ENCODE measurements at regions not wholly inside any gene's neighbourhood (a gene's known extent, or its start where the extent isn't known, plus 50 kb on each side); places are given as distances from the start of the nearest gene placed in this dataset.
"Not testable (repeated sequence)": the region's sequence is repeated elsewhere in the genome, so short reads cannot be mapped to it uniquely, and the experiment has no call there.

DNA sequence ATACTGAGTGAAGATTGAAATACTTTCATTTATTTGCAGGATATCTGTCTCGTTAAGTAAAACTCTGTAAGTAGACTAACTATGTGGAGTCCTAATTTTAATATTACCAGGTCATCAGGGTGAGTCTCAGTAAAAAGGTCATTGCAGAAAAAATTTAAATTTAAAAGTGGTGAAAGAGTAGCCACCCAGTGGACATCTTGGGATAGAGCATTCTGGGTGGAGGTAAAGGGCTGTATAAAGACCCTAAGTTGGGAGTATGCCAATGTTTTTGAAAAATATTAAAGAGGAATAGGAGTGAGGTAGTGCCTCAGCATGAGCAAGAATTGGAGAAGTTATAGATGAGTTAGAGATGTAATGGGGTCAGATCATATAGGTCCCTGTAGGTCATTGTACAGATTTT, 145.5 kb downstream of the HMHB1 start:
- no peak for DNase-seq

DNA sequence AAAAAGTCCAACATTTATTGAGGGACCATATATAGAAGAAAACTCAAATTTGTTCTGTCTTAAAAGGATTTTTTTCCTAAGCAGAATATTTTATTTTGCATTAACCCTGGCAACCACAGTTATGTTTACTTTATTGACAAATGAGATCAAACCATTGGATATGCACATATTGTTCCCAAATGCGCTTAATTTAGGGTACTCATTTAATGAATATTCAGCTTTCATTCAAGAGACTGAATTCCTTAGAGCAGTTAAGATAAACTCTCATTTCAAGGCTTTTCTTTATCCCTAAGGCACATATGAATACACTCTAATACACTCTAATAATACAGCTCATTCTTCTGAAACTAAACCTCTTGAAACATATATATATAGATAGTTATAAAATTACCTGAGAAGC, 150.2 kb downstream of the HMHB1 start:
- DNase-seq: no peak

DNA sequence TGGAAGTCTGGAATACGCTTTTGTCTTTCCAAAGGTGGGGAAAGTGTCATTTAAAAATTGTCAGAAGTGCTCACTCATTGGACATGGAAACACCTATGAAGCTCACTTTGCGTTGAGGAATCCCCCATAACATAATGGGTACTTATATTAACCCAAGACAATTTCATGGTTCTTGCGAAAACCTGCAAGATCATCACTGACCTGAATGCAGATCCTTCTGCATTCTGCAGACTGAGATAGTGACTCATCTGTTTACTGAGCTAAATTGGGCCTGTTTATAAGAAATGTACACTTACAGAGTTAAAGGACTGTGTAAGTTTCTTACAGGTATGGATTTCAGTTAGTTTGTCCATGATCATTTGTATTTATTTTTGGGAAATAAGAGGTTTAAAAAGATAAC, 153.0 kb downstream of the HMHB1 start:
- DNase-seq: no peak

DNA sequence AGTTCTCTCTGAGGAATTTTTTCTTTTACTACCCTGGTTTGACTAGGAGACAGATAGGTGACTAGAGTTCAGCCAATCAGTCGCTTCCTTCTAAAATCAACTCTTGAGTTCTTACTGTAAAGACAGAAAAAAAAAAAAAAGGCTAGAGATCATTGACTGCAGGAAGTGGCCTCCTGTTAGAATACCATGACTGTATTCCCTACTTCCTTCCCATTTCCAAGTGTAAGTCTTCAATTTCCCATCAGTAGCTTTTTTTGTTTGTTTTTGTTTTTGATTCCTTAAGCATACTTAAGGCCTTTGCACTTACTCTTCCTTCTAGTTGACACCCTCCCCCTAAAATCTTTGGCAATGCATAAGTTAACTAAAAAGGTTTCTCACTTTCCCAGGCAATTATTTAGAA, 154.3 kb downstream of the HMHB1 start:
- DNase-seq: no peak

DNA sequence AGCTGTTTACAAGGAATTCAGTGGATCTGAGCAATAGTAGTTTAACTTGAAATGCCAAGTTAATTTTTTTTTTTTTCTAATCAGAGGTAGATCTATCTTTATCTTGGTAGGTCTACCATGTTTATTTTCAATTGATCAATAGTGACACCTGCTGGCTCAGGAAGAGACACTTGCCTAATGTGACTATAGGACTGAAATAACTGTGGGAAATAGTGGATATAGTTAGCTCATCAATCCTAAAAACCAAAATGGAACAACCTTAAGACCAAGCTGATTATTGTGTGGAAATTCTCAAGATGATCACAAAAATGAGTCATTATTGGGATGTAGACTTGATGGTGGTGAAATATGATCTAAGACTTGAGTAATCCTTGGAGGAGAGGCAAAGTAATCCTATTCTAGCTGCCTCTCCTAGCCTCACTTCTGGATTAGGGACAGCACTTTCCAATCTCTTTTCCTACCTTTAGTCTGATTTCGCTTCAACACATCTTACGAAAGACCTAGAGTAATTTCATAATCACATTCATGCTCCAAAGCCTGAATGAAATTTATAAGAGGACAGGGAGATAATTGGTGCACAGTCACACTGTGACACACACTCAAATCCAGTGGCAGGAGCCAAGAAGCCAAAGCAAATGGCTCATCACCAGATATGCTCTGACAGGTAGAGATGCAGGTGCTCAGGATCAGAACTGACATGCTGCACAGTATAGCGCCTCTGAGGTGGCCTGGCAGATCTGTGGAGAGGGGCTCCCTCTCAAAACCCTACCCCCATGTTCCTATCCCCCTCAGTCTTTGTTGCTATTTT, 156.3 kb downstream of the HMHB1 start:
- DNase-seq: peak; percentile 10 to 48 (median 28)

DNA sequence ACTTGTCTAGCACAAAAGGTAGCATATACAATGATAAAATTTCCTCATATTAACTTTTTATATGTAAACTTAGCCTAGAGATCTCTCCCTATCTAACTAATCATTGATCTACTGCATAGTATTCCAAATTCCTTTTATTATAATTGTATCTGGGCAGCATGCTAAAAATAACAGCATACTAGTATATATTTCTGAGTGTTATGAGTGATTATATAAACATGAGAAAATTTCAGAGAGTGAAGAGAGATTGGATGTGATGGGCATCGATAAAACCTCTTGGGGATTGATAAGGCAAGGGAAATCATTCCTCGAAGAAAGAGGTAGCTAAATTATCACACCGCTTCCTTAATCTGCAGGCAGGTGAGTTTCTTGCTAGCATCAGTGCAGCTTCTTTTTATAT, 158.2 kb downstream of the HMHB1 start:
- no peak for DNase-seq

DNA sequence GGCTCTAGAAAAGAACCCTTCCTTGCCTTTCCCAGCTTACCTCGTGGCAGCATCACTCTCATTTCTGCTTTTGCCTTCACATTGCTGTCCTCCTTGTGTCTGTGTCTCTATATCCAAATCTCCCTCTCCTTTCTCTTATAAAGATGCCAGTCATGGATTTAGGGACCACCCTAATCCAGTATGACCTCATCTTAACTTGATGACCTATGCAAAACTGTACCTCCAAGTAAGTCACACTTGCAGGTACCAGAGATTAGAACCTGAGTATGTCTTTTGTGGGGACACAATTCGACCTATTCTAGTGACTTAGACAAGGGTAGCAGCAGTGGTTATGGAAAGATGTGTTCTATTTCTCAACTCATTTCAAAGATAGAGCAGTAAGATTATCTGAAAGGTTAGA, 160.1 kb downstream of the HMHB1 start:
- no peak for DNase-seq

DNA sequence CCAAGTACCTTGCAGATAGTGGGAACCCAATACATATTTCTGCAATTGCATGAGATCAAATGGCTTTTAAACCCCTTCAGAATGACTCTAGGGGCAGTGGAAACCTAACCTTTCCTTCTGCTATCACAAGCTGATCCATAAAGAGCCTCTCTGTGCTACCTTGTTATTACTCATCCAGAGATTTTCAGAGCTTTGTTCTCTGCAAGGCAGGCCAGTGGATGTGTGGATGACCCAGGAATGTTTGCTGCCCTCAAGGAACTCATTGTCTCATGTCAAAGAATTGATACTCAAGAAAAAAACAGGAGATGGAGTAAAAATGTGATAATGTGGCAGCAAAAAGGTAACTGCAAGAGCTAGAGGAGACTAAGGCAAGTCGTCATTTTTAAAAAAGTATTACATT, 164.1 kb downstream of the HMHB1 start:
- no peak for DNase-seq

DNA sequence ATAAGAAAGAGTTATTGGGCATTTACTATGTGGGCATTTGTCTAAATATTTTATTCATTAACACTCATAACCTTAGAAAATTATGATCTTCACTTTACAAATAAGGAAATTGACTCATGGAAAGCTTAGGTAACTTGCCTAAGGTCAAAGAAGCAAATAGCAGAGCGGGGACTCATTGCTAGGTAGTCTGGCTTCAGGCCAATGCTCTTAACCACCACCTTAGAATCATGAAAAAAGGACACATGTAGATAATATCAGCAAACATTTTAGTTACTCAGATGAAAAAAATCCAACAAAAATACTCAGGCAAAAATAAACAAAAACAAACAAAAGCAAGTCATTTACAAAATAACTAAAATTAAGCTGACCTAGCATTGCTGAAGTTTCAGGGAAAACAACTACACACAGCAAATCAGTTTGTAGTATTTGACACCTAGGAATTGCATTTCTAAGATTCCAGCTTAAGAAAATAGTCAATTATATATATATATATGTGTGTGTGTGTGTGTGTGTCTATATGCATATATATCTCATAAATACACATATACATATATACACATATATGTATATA, 166.0 kb downstream of the HMHB1 start:
- no peak for DNase-seq

DNA sequence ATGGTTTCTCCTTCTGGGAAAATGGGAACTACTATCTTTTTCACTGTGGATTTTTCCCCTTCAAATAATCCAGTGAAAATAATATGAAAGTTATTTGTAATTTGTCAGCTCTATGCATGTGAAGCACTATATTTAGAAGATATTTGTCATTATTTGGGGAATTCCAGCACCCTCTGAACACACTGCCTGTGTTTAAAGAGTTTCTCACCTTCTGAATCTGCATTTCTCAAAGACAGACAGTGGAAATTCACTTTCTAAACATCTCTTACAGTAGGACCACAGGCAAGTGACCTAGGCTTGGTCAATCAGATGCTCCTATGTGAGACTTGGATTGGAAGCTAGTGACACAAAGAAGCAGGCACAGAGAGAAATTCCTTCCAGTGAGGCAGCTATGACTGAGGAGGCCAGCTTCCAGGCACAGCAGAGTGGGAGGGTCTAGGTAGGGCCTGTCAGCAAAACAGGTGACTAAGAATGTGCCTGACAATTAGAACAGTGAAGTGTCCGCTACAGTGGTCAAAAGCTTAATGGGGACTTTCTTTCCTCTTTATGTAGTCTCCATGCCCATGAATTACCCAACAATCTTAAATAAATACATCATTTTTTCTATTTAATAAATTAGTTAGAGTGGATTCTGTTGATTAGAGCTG, 167.2 kb downstream of the HMHB1 start:
- no peak for DNase-seq

DNA sequence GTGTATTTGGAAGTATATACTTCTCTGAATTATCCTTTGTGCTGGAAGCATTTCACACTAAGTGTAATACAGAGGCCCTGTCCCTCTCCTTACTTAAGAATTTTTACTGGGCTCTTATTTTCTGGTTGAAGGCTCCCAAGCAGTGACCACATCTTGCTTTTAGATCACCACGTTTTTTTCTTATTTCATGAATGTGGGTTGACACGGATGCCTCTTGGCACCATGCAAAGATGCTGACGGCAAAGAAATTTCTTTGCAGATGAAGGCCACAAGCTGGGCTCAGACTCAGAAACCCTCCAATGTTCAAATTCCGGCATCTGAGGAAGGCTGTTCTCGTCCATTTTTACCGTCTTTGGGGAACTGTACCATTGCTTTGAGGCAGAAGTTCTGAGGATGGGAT, 168.5 kb downstream of the HMHB1 start:
- no peak for DNase-seq

DNA sequence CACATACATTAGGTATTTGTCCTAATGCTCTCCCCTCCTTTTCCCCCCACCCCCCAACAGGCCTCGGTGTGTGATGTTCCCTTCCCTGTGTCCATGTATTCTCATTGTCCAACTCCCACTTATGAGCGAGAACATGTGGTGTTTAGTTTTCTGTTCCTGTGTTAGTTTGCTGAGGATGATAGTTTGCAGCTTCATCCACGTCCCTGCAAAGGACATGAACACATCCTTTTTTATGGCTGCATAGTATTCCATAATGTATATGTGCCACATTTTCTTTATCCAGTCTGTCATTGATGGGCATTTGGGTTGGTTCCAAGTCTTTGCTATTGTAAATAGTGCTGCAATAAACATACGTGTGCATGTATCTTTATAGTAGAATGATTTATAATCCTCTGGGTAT, 171.0 kb downstream of the HMHB1 start:
- not testable (repeated sequence) for DNase-seq

DNA sequence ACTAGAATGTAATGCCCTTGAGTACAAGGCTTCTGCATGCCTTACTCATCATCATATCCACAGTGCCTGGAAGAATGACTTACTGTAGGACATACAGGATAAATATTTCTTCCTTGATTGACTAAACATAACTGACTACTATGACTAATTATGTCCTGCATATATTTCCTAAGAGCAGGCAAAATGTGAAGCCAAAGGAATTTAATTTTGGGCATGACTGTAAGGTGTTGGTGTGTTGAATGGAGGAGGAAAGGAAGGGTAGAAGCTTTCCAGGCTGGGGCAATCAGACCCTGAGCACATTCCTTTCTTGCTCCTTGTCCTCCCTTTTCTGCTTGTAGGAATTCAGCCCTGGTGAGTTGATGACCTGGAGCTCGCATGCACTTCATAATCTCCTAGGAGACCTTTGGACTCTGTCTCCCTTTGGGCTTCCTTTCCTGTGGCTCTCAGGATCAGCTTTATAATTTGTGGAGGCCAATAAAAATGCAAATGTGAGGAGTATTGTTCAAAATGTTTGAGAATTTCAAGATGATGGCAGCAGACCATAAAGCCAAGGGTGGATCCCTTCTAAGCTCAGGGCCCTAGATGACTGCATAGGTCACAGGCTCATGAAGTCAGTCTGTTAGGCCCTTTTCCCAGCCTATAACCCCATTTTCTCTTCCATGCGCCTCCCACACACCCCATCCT, 174.0 kb downstream of the HMHB1 start:
- no peak for DNase-seq

DNA sequence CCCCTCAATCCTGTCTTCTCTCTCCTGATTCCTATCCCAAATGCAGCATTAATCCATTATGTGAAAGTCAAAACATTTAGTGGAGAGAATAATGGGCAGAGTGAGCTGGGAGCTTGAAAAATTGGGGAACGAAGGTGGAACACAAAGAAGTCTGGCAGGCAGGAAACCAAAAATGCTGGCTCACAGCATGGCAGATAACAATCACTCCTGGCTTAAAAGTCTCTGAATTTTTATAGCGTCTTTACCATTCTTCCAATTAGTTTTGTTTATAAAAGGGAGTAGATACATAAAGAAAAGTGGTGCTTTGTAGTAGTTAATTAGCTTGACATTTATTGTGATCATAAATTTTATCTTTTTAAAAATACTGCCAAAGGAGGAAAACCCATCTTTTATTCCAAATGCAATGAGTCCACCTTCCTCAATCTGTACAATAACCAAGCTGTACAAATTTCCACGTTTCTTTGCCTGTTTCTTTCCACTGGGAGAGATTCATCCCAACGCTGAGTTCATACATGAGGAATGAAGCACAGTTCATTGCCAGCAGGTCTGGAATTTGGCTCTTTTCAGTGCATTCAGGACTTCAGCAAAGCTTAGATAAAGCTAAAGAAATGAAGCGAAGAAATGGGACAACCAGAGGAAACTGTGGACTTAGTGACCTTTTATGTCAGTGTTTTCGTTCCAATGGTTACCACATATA, 174.7 kb downstream of the HMHB1 start:
- no peak for DNase-seq

DNA sequence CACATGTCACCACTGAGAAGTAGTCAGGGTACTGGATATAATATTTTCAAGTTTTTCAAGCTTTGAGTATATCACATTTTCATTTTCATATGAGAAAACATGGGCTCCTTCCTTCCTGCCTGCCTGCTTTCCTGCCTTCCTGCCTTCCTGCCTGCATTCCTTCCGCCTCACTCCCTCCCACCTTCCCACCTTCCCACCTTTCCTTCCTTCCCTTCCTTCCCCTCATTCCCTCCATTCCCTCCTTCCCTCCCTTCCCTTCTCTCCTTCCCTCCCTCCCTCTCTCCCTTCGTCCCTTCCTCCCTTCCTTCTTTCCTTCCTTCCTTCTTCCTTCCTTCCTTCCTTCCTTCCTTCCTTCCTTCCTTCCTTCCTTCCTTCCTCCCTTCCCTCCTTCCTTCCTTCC, 175.3 kb downstream of the HMHB1 start:
- no peak for DNase-seq

DNA sequence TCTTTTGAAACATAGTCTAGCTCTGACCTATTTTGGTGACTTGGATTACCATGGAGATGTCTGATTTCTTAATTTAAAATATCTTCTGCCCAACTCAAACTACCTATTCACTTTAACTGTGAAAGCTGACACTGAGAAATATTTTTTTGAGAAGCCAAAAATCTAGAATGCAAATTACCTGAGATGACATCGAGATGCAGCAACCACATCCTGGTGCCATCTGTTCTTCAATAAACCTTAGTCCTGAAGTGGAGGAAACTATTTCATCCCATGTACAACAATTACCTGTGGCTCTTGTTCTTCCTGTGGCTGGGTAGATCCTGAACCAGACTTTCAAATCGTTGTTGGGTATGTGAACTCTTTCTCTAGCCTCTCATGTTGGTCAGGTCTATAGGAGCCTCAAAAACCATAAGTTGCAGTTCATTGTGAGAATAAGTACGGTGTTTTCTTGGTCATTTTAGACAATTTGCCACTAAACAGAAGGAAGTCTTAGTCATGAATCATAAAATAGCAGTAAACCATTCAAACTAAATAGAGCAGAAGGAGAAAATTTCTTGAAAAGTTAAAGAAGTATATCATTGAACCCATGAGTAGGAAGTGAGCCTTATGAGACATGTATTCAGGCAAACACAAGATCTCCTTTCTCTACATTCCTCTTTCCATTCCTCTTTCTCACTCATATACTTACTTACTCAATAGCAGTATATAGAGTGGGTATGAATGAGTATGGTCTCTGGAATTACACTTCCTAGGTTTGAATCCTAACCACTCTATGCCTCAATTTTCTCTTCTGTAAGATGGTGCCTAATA, 176.0 kb downstream of the HMHB1 start:
- DNase-seq: no peak

DNA sequence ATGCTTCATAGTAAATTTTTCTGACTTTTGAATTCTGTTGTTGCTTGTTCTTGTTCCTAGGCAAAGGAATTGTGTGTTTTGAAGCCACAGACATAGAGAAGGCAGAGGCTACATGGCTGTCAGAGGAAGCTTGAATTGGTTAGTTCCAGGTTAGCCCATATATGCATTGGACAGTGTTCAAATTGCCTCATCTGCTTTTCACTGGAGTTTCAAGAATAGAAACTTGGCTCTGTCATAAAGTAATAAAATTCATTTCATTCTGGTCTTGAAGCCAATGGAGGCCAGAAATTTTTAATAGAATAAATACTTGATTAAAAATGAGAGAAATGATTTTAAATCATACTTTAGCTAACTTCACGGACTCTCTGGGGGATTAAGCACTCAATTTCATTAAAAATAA, 178.0 kb downstream of the YIPF5 start:
- DNase-seq: no peak

DNA sequence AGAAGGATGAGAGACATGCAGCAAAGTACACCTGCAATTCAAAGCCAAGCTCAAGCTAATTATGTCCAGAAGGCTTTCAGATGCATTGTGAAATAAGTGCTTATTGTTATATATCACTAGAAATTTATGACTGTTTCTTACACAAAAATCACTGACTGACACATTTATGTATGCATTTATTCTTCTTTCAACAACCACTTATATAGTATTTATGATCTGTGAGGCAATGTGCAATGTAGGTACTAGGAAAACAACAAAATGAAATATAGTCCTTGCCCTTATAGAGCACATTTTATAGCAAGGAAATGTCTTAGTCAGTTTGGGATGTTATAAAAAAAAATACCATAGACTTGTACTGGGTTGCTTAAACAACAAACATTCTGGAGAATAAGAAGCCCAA, 167.6 kb downstream of the YIPF5 start:
- DNase-seq: no peak

DNA sequence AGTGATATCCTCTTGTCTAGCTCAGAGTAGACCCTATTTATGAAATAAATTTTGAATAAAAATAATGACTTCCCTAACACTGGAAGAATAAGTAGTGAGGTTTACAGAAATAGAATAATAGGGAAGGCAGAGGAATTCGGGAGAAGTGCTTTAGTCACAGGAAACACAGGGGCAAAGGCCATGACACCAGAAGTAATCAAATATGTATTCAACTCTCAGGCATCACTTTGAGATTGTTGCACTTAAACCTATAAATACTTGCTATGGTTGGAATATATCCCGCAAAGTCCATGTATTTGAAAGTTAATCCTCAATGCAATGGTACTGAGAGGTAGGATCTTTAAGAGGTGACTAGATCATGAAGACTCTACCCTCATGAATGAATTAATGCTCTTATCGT, 166.8 kb downstream of the YIPF5 start:
- no peak for DNase-seq

DNA sequence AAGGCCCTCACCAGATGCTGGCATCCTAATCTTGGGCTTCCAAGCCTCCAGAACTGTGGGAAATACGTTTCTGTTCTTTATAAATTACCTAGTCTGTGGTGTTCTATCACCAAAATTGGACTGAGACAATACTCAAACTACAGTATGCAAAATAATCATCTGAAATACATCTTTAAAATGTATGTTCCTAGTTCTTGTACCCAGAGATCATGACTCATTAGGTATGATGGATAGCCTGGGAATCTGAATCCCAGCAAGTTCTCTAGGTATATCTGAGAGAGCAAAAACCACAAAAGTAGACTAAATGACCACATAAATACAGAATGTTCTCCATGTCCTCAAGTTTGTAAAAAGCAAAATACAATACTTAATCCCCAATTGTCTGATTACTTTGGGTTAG, 166.3 kb downstream of the YIPF5 start:
- no peak for DNase-seq

DNA sequence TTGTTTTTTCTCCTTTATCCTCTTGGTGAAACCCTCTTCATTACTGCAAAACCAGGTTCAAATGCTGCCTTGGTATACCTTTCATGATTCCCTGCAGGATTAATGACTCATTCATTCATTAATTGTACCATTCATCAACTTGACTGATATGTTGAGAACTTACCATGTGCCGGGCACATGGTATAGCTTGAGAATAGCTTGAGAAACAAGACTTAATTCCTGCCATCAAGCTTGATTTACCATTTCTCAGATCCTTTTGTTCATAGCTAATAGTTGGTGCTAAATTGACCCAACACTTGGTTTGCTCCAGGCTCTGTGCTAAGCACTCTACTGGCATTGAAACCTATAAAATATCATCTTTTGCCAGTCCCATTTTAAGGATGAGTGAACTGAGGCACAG, 165.7 kb downstream of the YIPF5 start:
- no peak for DNase-seq

DNA sequence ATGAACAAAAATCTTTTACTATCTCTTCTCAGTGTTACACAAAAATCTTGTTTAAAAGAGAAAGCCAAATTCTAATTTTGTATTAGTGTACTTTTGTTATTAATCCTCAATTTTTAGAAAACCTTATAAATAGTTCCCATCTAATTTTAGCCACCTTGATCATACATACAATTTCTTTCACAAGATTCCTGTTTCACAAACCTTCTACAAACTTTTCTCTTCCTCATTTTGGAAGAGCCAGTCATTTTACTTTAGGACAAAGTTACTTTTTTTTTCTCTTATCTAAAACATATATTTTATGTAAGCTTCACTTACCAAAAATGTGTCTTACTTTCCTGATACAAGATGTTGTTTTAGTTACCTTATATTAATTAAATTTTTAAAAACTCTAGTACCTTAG, 161.3 kb downstream of the YIPF5 start:
- DNase-seq: peak in 2 of 4 experiments; percentile 43 to 47

Measured in suppressor macrophage (primary cell).